Esophagus squamous epithelium (tissue), 4 donors: ENCODE measurements at regions not wholly inside any gene's neighbourhood (a gene's known extent, or its start where the extent isn't known, plus 50 kb on each side); places are given as distances from the start of the nearest gene placed in this dataset.

Experiments
- CTCF ChIP-seq, 6 experiments: fragments of 450-650 bp in 4 of 6; fragments of 200-600 bp in 2 of 6; sonication (generic) in 2 of 6; IDR thresholded peaks; one replicate each; pipeline ENCODE4 v1.5.1; 2016 to 2019; ENCODE audit warnings: antibody characterized with exemption in 6 of 6, mild to moderate bottlenecking in 4 of 6, moderate library complexity in 4 of 6
- POLR2A ChIP-seq, 4 donors: fragments of 450-650 bp; IDR thresholded peaks; one replicate each; pipeline ENCODE4 v1.6.1; 2017; ENCODE audit warnings: antibody characterized with exemption in 4 of 4, mild to moderate bottlenecking in 4 of 4, moderate library complexity in 3 of 4

- TF ChIP-seq CTCF (IDR thresholded peaks at IDR 0.05): no peak
- TF ChIP-seq POLR2A (IDR thresholded peaks at IDR 0.05): no peak
These were observed 108.7 kb upstream of the VSTM2B start for GRCh38 chr19:29417048-29417447.
